CD8-positive, alpha-beta memory T cell (primary cell): ENCODE measurements at regions not wholly inside any gene's neighbourhood (a gene's known extent, or its start where the extent isn't known, plus 50 kb on each side); places are given as distances from the start of the nearest gene placed in this dataset.
A peak's percentile ranks its signal among the peaks of the same experiment; 100 is the strongest.

Experiments
- CTCF ChIA-PET: fragments of 350-600 bp; sonication (Branson Sonifier 250); formaldehyde crosslinking; loops from one replicate; lab custom pipeline; 2021; ENCODE audit warnings: antibody characterized with exemption; lab: Charles Lee
- POLR2A ChIA-PET: fragments of 350-600 bp; sonication (Branson Sonifier 250); formaldehyde crosslinking; loops from one replicate; lab custom pipeline; 2021; ENCODE audit warnings: antibody characterized with exemption; lab: Charles Lee
- DNase-seq, 5 donors: peaks; one replicate each; pipeline versions ENCODE4 v3.0.0 to v3.0.0-alpha.2; 2020 to 2022; ENCODE audit warnings: mixed read lengths in 1 of 5
- H3K27ac ChIP-seq: one replicate; pipeline ENCODE4 v1.7.0; 2013; ENCODE audit warnings: low read depth, mild to moderate bottlenecking, low read length, moderate library complexity
- H3K27me3 ChIP-seq: 2 replicates; pipeline ENCODE4 v1.7.0; 2013; ENCODE audit warnings: low read length, mild to moderate bottlenecking; ENCODE audit not compliant: insufficient read depth, poor library complexity, severe bottlenecking
- H3K36me3 ChIP-seq: 2 replicates; pipeline ENCODE4 v1.7.0; 2013; ENCODE audit warnings: mild to moderate bottlenecking, low read length, moderate library complexity; ENCODE audit not compliant: insufficient read depth
- H3K4me1 ChIP-seq: 2 replicates; pipeline ENCODE4 v1.7.0; 2013; ENCODE audit warnings: mild to moderate bottlenecking, low read length, moderate library complexity; ENCODE audit not compliant: insufficient read depth
- H3K4me3 ChIP-seq: 2 replicates; pipeline ENCODE4 v1.7.0; 2013; ENCODE audit warnings: mild to moderate bottlenecking, low read length
- H3K9me3 ChIP-seq: 2 replicates; pipeline ENCODE4 v1.7.0; 2013; ENCODE audit warnings: mild to moderate bottlenecking, low read length
- H3K27ac Mint-ChIP-seq, 8 donors: one replicate each; pipeline ENCODE4 v1.8.0; 2020 to 2021; ENCODE audit warnings: mixed read lengths in 8 of 8, mild to moderate bottlenecking in 6 of 8, inconsistent platforms in 3 of 8, moderate library complexity in 3 of 8
- H3K27me3 Mint-ChIP-seq, 2 donors: one replicate each; pipeline ENCODE4 v1.8.0; 2020 to 2021; ENCODE audit warnings: mixed read lengths in 2 of 2, mild to moderate bottlenecking in 1 of 2, moderate library complexity in 1 of 2
- H3K36me3 Mint-ChIP-seq, 3 donors: one replicate each; pipeline ENCODE4 v1.8.0; 2020 to 2021; ENCODE audit warnings: mixed read lengths in 3 of 3, inconsistent platforms in 1 of 3, mild to moderate bottlenecking in 1 of 3
- H3K4me1 Mint-ChIP-seq, 3 donors: one replicate each; pipeline ENCODE4 v1.8.0; 2020 to 2021; ENCODE audit warnings: mixed read lengths in 3 of 3, inconsistent platforms in 1 of 3, mild to moderate bottlenecking in 1 of 3
- H3K4me3 Mint-ChIP-seq, 7 donors: one replicate each; pipeline ENCODE4 v1.8.0; 2020 to 2021; ENCODE audit warnings: mixed read lengths in 7 of 7, mild to moderate bottlenecking in 6 of 7, moderate library complexity in 4 of 7, inconsistent platforms in 2 of 7
- H3K9me3 Mint-ChIP-seq, 5 donors: one replicate each; pipeline ENCODE4 v1.8.0; 2020 to 2022; ENCODE audit warnings: mixed read lengths in 5 of 5, mild to moderate bottlenecking in 3 of 5, moderate library complexity in 2 of 5, inconsistent platforms in 1 of 5

DNA sequence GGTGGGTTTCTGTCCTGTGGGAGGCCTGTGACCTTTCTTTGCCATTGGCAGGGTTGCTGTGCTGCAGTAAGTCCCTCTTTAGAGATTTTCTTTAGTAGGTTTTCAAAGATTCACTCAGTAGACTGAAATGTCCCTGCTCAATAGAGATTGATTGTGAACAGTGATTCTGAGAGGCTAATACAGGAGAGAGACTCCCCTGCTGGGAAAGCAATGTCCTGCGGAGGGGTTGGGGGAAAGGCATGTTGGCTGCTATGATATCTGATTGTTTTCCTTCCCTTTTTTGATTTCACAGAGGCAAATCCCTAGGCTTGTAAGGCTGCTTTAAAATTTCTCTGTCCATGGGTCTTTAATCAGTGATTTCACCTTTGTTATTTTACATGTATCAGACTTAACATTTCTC is 589.9 kb downstream of the ADGRL2 start:
- Histone ChIP-seq H3K36me3 (no peaks in the 10 kb centered on the region), H3K9me3 (no peaks in the 10 kb centered on the region), H3K27ac (no peak overlapping the region), H3K27me3 (no peaks in the 10 kb centered on the region), H3K4me1 (no peaks in the 10 kb centered on the region), H3K4me3 (no peak overlapping the region)
- H3K4me3 Mint-ChIP-seq = no peak overlapping the region
- no peak for DNase-seq
- no peaks in the 10 kb centered on the region for H3K36me3 Mint-ChIP-seq
- no peaks in the 10 kb centered on the region for H3K4me1 Mint-ChIP-seq
- H3K27me3 Mint-ChIP-seq = peaks cover 0 to 1% of the 10 kb centered on the region in 2 donors
- ChIA-PET CTCF (no interaction called here), POLR2A (no interaction called here)
- peaks cover 5 to 20% (median 10%) of the 10 kb centered on the region in 5 donors for H3K9me3 Mint-ChIP-seq
- no peak overlapping the region for H3K27ac Mint-ChIP-seq

DNA sequence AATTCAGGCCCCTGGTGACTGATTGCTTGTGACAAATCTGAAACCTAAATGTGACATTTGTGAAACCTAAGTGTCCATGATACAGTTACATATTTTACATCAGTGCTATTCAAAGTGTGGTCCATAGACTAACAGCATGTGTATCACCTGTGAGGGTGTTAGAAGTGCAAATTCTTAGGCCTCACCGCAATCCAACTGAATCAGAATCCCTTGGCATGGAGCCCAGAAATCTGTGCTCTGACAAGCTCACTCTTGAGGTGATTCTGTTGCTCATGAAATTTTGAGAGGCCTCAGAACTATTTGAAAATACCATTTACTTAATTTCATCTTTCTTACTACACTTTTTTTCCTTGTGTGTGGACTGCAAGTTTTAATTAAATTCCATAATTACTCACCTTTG is 587.9 kb downstream of the ADGRL2 start:
- CTCF ChIA-PET = no interaction called here
- peaks cover 5 to 19% (median 11%) of the 10 kb centered on the region in 5 donors for H3K9me3 Mint-ChIP-seq
- POLR2A ChIA-PET = no interaction called here

DNA sequence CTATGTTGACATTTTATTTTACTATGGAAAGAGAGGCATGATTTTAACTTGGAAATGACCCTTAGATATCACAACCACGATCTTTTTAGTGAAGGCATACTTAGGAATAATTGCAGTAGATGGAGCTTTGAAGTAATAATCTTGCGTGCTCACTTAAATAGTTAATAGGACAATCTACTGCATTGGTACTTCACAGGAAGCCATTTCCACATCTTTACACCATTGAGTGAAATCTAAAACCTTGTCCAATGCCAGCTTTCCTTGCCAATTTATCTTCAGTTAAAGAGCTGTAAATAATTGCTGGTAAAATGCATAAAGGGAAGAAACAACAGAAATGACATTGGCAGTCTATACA is 586.3 kb downstream of the ADGRL2 start:
- no peak for DNase-seq
- Mint-ChIP-seq H3K36me3 (no peaks in the 10 kb centered on the region), H3K9me3 (peaks cover 5 to 21% (median 11%) of the 10 kb centered on the region in 5 donors), H3K27me3 (peaks cover 0 to 1% of the 10 kb centered on the region in 2 donors), H3K4me3 (no peak overlapping the region), H3K4me1 (no peaks in the 10 kb centered on the region), H3K27ac (no peak overlapping the region)
- Histone ChIP-seq H3K4me1 (no peaks in the 10 kb centered on the region), H3K27me3 (no peaks in the 10 kb centered on the region), H3K9me3 (no peaks in the 10 kb centered on the region), H3K27ac (no peak overlapping the region), H3K4me3 (no peak overlapping the region), H3K36me3 (no peaks in the 10 kb centered on the region)
- ChIA-PET POLR2A (no interaction called here), CTCF (no interaction called here)

More for the DNA sequence above, 587.9 kb downstream of the ADGRL2 start:
- Histone ChIP-seq H3K27ac (no peak overlapping the region), H3K4me3 (no peak overlapping the region), H3K4me1 (no peaks in the 10 kb centered on the region), H3K27me3 (no peaks in the 10 kb centered on the region), H3K36me3 (no peaks in the 10 kb centered on the region), H3K9me3 (no peaks in the 10 kb centered on the region)
- H3K27me3 Mint-ChIP-seq = peaks cover 0 to 1% of the 10 kb centered on the region in 2 donors
- DNase-seq = no peak
- no peaks in the 10 kb centered on the region for H3K36me3 Mint-ChIP-seq
- H3K27ac Mint-ChIP-seq = peak overlapping the region in 1 of 8 donors; percentile 18
- H3K4me1 Mint-ChIP-seq = no peaks in the 10 kb centered on the region
- H3K4me3 Mint-ChIP-seq = no peak overlapping the region

DNA sequence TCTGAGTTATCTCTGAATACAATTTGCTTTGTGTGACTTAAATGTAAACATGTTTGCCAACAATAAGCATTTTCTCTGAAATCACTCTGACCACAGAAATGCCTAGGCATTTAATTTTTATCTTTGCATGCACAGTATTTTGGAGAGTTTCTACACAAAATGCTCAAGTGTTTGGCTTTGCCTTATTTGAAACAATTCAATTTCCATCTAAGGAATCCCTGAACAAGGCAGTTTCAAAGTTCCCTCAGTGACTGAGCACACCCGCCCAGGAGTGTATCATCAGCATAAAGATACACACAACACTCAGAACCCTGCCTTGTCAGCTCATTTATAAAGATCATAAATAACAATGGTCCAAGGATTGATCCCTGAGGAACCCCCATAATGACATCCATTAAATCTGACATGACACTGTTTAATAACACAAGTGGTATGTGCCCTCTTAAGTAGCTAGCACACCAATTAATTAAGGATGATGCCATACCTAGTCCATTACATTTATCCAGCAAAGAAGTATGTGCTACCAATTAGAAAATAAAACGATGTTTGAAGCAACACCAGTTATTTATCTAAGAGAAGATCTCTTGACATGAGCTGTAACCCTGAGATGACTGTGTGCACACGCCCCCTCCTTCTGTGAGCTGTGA is 585.8 kb downstream of the ADGRL2 start:
- H3K9me3 ChIP-seq = no peaks in the 10 kb centered on the region
- Mint-ChIP-seq H3K36me3 (no peaks in the 10 kb centered on the region), H3K27ac (no peak overlapping the region), H3K4me1 (no peaks in the 10 kb centered on the region), H3K4me3 (no peak overlapping the region), H3K27me3 (peaks cover 0 to 1% of the 10 kb centered on the region in 2 donors), H3K9me3 (peaks cover 5 to 21% (median 15%) of the 10 kb centered on the region in 5 donors)
- DNase-seq = no peak
- POLR2A ChIA-PET = no interaction called here
- H3K4me3 ChIP-seq = no peak overlapping the region
- H3K36me3 ChIP-seq = no peaks in the 10 kb centered on the region
- no peaks in the 10 kb centered on the region for H3K4me1 ChIP-seq
- CTCF ChIA-PET = no interaction called here
- no peaks in the 10 kb centered on the region for H3K27me3 ChIP-seq
- H3K27ac ChIP-seq = no peak overlapping the region

DNA sequence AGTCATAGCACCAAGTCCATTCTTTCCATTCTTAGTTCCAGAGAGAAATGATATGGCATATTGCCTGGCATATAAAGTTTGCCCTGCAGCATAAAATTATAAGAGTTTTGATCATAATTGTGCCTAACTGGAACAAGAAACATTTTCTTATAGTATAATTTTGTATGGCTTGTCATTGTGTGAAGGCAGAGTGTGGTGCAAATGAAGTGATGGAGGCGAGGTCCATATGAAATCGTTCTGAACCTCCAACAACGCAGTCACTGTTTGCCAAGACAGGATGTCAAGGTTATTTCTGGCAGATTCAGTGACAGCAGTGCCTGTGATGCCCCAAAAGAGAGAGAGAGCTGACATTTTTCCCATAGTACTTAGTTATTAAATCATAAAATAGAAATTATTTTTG is 584.0 kb downstream of the ADGRL2 start:
- POLR2A ChIA-PET = no interaction called here
- Mint-ChIP-seq H3K27me3 (no peaks in the 10 kb centered on the region), H3K9me3 (peaks cover 5 to 21% (median 18%) of the 10 kb centered on the region in 5 donors), H3K27ac (no peak overlapping the region), H3K4me3 (no peak overlapping the region), H3K36me3 (no peaks in the 10 kb centered on the region), H3K4me1 (no peaks in the 10 kb centered on the region)
- H3K4me3 ChIP-seq = no peak overlapping the region
- no peaks in the 10 kb centered on the region for H3K36me3 ChIP-seq
- no peaks in the 10 kb centered on the region for H3K9me3 ChIP-seq
- DNase-seq = no peak
- no peak overlapping the region for H3K27ac ChIP-seq
- H3K4me1 ChIP-seq = no peaks in the 10 kb centered on the region
- no peaks in the 10 kb centered on the region for H3K27me3 ChIP-seq
- CTCF ChIA-PET = no interaction called here

DNA sequence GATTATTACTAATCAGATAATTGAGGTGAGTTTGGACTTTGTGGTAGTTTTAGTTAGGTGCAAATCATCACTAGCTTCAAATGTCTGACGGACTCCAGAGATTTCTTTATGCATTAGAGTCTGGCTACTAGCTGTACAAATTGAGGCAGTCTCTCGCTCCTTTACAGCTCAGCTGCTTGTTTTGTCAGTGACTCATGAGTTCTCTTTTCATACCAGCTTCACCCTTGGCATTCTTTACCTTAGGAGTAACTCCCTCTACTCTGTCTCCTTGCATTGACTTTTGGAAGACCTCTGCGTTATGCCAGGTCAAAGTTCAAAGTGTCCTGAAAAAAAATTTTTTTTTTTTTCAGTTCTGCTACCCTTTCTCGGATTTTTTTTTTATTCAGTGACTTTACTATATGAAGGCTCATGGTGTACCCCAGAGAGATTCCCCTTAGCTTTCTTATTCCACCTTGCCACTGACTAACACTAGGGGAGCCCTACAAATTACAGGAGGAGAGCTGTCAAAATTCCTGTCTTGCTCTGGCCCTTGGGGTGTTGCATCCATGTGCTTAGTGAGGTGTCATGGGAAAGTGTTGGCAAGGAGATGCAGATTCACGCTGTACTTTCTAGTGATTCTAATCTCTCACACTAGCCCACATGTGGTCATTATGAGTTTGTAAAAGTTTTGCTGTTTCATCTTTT is 576.6 kb downstream of the ADGRL2 start:
- ChIA-PET POLR2A (no interaction called here), CTCF (no interaction called here)
- Mint-ChIP-seq H3K4me1 (no peaks in the 10 kb centered on the region), H3K9me3 (peaks cover 4 to 22% (median 12%) of the 10 kb centered on the region in 5 donors), H3K27me3 (no peaks in the 10 kb centered on the region), H3K36me3 (no peaks in the 10 kb centered on the region), H3K27ac (no peak overlapping the region), H3K4me3 (no peak overlapping the region)
- H3K27ac ChIP-seq = no peak overlapping the region
- H3K4me3 ChIP-seq = no peak overlapping the region
- no peak for DNase-seq
- no peaks in the 10 kb centered on the region for H3K4me1 ChIP-seq
- H3K36me3 ChIP-seq = no peaks in the 10 kb centered on the region
- no peaks in the 10 kb centered on the region for H3K9me3 ChIP-seq
- no peaks in the 10 kb centered on the region for H3K27me3 ChIP-seq

DNA sequence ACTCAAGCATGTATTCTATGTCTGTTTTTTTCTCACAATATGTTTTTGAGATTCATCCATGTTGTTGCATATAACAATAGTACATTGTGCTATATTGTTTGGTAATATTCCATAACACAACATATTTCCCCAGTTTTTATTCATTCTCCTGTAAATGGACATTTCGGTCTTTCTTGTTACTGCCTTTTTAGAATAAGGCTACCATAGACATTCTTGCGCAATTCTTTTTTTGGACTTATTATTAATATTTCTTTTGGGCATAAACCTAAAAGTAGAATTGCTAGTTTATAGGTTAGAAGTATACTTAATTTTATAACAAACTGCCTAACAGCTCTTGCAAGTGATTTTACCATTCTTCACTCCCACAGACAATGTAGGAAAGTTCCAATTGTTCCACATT is 573.0 kb downstream of the ADGRL2 start:
- no peaks in the 10 kb centered on the region for H3K27me3 Mint-ChIP-seq
- Histone ChIP-seq H3K9me3 (no peaks in the 10 kb centered on the region), H3K4me1 (no peaks in the 10 kb centered on the region), H3K27ac (no peak overlapping the region), H3K36me3 (no peaks in the 10 kb centered on the region), H3K4me3 (no peak overlapping the region), H3K27me3 (no peaks in the 10 kb centered on the region)
- no peak overlapping the region for H3K27ac Mint-ChIP-seq
- H3K4me1 Mint-ChIP-seq = no peaks in the 10 kb centered on the region
- CTCF ChIA-PET = no interaction called here
- H3K36me3 Mint-ChIP-seq = no peaks in the 10 kb centered on the region
- DNase-seq = no peak
- H3K9me3 Mint-ChIP-seq = peaks cover 2 to 18% (median 6%) of the 10 kb centered on the region in 5 donors
- no peak overlapping the region for H3K4me3 Mint-ChIP-seq
- POLR2A ChIA-PET = no interaction called here

DNA sequence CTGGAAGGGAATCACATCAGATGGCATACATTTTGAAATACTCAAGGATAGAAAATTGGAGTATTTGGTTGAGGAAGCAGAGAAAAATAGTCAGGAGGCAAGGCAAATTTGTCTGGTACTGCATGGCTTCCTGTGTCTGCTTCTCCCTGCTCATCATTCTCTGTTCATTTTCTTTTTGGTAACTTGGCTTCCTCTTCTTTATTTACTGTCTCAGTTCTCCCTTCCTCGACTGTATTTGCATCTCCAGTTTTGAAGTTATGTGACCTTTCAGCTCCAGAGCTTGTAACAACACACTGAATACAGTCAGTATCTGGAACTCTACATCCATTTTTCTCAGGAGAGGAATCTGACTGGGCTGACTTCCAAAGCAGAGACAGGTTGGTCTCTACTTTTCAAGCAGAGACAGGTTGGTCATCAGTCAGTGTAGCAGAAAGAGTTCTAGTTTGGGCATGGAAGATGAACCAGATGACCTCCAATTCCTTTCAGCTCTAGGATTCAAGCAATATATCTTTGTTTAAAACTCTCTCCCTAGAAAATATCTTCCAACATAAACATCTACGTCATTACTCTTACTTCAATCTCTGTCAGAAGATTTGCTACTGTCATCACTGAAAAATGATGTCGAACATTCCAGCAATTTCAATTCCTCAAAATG is 571.2 kb downstream of the ADGRL2 start:
- Mint-ChIP-seq H3K27ac (no peak overlapping the region), H3K27me3 (no peaks in the 10 kb centered on the region), H3K9me3 (peaks cover 2 to 23% (median 4%) of the 10 kb centered on the region in 5 donors), H3K4me1 (no peaks in the 10 kb centered on the region), H3K4me3 (no peak overlapping the region), H3K36me3 (no peaks in the 10 kb centered on the region)
- ChIA-PET POLR2A (no interaction called here), CTCF (no interaction called here)
- no peak overlapping the region for H3K27ac ChIP-seq
- no peak for DNase-seq
- H3K4me1 ChIP-seq = no peaks in the 10 kb centered on the region
- H3K27me3 ChIP-seq = no peaks in the 10 kb centered on the region
- H3K4me3 ChIP-seq = no peak overlapping the region
- no peaks in the 10 kb centered on the region for H3K9me3 ChIP-seq
- no peaks in the 10 kb centered on the region for H3K36me3 ChIP-seq
